ENCODE measurements at regions not wholly inside any gene's neighbourhood (a gene's known extent, or its start where the extent isn't known, plus 50 kb on each side); places are given as distances from the start of the nearest gene placed in this dataset.

DNA sequence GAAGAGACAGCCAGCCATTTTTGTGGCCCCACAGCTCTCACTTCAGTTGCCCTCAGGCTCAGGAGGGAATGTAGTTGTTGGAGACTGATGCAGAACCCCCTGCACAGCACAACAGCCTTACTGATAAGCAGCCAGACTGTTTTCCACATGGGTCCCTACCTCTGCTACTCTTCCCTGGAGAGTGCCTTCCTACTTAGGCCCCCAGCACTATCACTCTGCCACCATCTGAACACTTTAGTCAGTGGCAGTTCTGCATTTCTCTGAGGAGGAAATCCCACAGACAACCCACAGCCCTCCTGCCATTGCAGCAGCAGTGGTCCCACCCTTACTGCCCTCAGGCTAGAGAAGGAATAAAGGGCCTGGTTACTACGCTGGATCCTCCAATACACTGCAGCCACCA, 61.8 kb upstream of the PTPRD start:
- no peak for DNase-seq

- DNase-seq = no peak
Observed at GRCh38 chr9:10678010-10678409, 65.2 kb upstream of the PTPRD start.

GRCh38 chr9:10678790-10679189, 66.0 kb upstream of the PTPRD start:
- DNase-seq = no peak

DNA sequence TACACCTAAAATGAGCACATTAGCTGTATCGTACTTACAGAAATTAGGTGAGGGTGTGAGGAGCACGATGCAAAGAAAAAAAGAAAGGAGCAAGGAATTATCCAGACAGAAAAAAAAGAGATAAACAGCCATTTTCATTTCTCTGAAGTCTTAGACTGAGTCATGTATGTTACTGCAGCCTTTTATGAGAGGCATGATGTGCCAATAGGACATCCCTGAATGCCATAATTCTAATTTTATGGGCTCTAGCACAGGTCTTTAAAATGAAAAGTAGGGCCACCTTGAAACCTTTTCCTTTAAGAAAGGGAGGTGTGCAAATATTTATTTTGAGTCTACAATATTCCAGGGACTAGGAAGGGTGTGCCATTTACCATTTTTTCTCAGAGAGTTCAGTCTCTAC, 74.1 kb upstream of the PTPRD start:
- no peak for DNase-seq

GRCh38 chr9:10690546-10690945, 77.7 kb upstream of the PTPRD start:
- no peak for DNase-seq

DNA sequence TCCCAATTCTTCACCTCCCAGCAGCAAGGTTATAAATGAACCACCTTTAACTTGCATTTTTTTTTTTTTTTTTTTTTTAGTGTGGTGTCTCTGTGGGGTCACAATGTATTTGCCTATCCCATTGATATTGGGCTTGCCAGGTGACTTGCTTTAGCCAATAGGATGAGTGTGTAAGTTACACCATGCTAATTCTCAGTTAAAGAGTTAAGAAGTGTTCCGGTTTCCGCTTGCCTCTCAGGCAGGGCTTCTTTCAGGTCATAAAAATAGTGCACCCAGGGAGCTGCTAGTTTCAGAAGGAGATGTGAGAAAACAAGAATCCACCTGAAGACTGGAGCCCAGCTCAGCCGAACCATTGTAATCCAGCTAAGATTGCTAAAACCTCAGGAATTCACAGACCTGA, 84.2 kb upstream of the PTPRD start:
- DNase-seq = no peak

- DNase-seq = no peak
Observed at GRCh38 chr9:10700291-10700690, 87.5 kb upstream of the PTPRD start.

- no peak for DNase-seq
Observed at GRCh38 chr9:10700915-10701314, 88.1 kb upstream of the PTPRD start.

- DNase-seq = no peak
Observed at GRCh38 chr9:10701906-10702305, 89.1 kb upstream of the PTPRD start.

DNA sequence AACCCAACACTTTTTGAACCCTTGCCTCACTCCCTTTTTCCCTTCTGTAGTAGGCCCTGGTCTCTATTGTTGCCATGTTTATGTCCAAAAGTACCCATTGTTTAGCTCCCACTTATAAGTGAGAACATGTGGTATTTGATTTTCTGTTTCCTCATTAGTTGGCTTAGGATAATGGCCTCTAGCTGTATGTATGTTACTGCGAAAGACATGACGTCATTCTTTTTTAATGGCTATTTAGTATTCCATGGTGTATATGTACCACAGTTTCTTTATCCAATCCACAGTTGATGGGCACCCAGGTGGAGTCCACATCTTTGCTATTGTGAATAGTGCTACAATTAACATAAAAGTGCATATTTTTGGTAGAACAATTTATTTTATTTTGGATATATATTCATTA, 90.3 kb upstream of the PTPRD start:
- DNase-seq = no peak

DNA sequence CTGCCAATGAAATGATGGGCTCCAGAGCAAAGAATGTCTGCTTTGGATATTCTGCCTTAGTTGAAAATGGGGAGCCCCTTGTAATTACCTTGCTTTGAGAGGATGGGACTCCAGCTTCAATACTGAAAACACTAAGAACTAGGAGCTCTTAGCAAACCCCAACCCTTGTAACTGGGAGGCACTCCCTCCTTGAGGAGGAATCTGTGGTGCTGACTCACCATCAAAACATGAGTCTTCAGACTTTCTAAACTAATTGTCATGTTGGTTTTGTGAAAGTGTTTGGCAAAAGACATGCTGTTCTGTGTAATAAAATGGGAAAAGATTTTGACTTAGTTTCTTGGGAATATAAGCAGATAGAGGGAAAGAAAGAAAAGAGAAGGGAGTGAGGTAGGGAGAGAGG, 91.9 kb upstream of the PTPRD start:
- no peak for DNase-seq

DNA sequence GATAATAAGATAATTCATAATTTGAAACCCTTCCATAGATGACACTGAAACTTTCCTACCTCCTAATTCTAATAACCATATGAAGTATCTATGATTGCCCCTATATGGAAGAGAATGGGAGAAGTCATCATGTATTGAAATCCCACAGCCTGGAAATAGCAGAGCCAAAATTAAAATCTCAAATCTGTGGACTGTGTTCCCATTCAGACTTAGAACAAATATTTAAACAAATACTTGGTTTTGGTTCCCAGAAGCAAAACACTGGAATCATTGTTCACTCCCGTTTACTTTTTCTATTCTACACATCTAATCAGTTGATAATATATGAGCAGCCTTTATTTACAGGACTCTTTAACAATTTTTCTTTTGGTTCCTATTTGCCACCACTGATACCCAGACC, 92.6 kb upstream of the PTPRD start:
- no peak for DNase-seq

- no peak for DNase-seq
Observed at GRCh38 chr9:10706788-10707187, 94.0 kb upstream of the PTPRD start.

- no peak for DNase-seq
Observed at GRCh38 chr9:10721301-10721700, 108.5 kb upstream of the PTPRD start.

DNA sequence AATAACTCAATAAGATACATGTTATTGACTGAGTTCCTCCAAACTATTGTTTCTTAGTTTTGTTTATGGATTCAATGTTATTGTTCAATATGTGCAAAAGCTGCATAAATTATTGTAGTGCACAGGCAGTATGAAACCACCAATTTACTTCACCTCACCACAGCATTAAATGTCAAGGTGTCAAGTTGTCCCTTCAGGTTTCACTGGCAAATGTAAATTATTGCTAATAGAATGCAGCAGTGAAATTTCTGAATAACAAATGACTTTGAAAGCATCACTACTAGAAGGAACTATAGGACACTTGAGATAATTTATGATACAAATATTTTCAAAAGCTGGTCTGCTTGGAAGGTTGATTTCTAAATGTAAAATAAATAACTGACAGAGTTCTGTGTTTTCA, 116.4 kb upstream of the PTPRD start:
- no peak for DNase-seq

DNA sequence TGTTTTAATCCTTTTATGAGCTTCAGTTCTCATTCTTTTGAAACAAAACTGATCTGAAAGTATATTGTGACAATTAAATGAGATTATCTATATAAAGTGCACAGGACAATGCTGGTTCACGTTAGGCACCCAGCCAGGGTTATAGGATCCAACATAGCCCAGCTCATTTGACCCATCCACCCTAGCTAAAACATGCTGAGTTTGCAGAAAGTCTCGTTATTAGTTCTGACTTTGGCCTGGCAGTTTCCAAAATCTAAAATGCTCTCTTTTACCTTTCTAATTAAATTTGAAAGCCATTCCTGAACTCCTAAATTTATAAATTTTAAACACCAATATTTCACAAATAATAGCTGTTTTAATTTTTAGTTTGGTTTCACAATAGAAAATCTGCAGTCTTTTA, 131.9 kb upstream of the PTPRD start:
- DNase-seq = no peak

DNA sequence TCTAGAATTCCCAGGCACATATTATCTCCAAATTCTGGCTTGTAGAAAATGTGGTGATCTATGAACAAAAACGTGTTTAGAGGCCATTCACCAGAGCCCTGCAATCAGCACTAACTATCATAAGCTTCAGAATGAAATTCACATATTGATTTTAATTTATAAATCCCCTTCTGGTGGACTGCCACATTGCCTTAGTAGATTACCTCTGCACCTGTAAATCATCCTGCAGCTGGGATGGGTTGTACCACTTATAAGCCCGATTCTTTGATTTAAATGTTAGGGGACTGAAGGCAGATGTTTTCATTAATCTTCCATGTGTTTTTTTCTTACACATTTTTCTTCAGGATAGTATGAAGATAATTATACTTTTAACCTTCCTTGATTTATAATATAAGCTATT, 140.7 kb upstream of the PTPRD start:
- DNase-seq = no peak

DNA sequence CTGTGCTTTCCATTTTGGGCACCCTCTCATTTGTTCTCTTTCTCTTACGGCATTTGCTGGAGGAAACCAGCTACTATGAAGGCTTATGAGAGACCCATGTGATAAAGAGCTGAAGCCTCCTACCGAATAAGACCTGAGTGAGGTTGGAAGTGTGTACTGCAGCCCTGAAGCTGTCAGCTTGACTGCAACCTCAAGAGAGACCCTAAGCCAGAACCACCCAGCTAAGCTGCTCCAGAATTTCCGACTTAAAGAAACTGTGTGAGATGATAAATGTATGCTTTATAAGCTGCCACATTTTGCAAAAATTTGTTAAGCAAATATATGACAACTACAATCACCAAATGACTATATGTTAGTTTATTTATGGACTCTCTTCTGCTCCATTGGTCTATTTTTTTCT, 151.7 kb upstream of the PTPRD start:
- no peak for DNase-seq

DNA sequence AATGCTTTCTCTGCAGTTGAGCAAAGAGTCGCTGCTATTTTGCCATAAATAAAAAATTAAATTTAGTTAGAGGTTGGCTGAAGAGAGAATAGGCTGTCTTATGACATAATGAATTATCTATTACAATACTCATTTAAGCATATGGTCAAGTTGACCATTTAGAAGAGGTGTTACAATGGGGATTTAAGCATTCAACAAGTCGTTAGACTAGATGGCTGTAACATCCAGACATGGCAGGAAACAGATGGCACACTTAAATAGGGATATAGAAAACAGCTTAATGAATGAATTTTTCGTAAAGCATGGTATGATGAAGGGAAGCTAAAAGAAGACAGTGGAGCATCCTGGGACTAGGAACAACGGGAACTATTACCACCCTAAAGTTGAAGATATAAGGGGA, 160.3 kb upstream of the PTPRD start:
- no peak for DNase-seq

DNA sequence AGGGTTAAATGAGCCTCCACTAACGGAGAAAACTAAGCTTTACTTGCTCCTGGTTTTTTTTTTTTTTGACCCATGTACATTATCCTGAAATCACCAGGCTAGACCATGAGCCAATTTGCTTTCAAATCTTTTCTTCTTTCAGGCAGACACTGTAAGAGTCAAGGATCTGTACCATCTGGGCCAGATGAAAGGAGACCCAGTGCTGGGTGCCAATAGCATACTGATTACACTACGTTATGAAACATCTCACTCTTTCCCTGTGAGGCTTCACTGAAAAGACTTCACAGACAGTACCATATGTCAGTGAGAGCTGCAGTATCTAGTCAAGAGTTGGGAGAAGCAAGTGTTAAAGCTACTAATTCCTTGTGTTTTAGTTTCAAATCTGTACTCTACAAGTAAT, 161.2 kb upstream of the PTPRD start:
- no peak for DNase-seq

DNA sequence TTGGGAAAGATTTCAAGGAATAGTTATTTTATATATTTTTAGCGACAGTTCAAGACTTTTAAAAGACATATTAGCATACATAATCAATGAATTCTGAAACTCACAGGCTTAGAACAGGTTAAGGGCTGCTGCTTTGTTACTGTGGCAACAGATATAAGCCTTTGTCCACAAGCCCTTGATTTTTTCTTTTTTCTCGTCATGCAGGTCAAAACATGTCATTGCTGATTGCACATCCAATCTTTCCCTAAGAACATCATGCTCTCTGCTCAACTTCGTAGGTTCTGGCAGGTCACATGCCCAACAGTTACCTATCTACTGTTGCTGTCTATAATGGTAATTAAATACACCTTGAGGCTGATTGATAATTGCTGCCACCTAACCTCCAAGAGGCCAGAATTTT, 172.5 kb upstream of the PTPRD start:
- DNase-seq = no peak

DNA sequence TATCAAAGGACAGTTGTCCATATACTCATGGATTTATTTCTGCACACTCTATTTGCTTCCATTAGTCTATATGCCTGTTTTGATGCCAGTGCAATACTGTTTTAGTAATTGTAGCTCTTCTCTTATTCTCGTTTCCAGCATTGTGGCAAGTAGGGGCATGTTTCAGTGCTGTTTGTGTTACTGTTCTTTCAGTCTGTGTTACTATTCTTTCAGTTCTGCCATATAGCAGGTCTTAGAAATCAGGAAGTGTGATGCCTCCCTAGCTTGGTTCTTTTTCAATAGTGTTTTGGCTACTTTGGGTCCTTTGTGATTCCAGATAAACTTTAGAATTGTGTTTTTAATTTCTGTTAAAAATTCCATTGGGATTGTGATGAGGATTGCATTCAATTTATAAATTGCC, 180.5 kb upstream of the PTPRD start:
- DNase-seq = no peak

DNA sequence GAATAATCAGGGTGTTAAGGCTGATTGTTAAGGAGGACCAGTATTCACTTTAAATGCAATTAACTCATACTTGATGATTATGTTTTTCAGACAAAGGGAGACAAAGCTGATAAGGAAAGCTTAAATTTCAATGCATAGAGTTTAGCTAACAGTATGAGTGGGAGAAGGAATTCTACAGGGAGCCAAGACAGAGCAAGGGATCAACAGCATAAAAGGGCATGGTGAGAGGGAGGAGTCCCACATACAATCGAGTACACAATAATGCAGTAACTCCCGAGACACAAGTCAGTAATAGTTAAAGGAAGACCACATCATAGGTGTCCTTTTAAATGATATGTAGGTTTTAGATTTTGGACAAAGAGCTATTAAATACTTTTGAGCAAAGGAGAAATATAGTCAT, 191.7 kb upstream of the PTPRD start:
- DNase-seq = no peak

DNA sequence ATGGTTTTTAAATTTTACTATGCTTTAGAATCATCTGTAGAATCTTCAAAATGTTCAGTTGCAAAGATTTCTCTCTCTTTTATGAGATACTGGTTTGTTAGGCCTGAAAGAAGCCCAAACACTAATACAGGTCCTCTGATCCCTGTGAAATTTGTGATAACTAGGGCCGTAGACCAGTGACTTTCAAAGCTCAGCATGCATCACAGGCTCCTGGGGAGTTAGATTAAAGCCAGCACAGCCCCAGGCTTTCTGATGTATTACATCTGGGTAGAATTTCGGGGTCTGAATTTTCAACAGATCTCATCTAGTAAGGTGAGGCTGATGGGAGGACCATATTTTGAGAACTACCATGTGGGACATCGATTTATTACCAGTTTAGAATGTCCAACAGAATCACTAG, 194.1 kb upstream of the PTPRD start:
- no peak for DNase-seq

- DNase-seq = no peak
Observed at GRCh38 chr9:10818206-10818605, 205.4 kb upstream of the PTPRD start.

GRCh38 chr9:10835791-10836463, 223.1 kb upstream of the PTPRD start:
- DNase-seq = no peak

All from suppressor macrophage (primary cell).